Astrocyte of the hippocampus (primary cell): ENCODE measurements at regions not wholly inside any gene's neighbourhood (a gene's known extent, or its start where the extent isn't known, plus 50 kb on each side); places are given as distances from the start of the nearest gene placed in this dataset.
"Not testable (repeated sequence)": the region's sequence is repeated elsewhere in the genome, so short reads cannot be mapped to it uniquely, and the experiment has no call there.

Experiments used
- DNase-seq: peaks from one replicate; pipeline ENCODE4 v3.0.0; 2011; ENCODE audit warnings: low read depth, low spot score

DNA sequence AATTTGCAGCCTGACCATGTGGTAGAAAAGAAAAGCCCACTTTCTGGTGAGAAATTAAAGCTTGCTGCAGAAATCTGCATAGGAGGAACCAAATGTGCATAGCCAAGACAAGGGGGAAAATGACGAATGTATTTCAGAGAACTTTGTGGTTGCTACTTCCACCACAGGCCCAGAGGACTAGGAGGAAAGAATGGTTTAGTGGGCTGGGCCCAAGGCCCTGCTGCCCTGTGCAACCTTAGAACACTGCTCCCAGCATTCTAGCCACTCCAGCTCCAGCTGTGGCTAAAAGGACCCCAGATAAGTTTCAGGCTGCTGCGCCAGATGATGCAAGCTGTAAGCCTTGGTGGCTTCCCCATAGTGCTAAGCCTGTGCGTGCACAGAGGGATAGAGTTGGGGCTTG lies 764.3 kb downstream of the SLC6A15 start:
- no peak for DNase-seq

DNA sequence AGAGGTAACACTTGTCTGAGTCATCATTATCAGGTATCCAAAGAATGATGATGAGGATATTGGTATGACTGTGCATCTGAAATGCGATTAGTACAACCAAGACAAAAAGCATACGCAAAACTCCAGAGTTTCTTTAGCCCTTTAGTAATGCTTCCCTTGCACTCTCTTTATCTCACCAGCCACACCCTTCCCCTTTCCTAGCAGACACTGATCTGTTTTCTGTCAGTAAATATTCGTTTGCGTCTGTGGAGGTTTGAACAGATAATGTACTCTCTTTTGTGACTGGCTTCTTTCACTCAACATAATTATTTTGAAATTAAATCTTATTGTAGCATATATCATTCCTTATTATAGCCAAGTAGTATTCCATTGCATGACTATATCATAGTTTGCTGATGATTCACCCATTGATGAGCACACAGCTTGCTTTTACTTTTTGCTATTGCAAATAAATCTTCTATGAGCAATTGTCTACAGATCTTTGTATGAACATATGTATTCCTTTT lies 775.7 kb downstream of the SLC6A15 start:
- no peak for DNase-seq

DNA sequence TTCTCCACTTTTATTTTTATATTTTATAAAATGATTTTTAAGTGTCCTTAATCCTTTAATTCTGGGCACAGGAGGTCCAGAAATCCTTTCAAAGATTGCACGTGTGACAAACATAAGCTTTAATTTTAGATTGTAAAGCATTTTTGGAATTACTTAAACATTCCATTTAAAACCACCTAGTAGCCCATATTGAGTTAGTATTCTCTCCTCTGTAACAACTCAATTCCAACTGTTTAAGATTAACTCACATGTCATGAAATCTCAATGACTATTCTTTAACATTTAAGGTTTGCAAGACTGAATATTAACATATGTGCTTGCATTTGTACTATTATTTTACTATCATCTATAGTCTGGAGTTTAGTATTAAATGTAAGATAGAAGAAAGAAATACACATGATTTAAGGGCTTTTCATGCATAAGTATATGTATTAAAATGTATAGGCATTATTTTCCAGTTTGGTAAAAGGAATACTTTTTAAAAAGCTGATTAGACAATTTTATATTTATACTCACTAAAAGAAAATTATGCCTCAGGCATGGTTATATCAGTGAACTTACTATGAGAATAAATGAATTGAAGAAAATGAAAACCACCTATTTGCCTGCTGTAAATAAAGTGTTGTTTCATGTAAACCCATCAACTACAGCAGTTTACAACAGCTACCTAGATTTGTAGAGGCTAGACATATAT lies 776.9 kb downstream of the SLC6A15 start:
- no peak for DNase-seq

DNA sequence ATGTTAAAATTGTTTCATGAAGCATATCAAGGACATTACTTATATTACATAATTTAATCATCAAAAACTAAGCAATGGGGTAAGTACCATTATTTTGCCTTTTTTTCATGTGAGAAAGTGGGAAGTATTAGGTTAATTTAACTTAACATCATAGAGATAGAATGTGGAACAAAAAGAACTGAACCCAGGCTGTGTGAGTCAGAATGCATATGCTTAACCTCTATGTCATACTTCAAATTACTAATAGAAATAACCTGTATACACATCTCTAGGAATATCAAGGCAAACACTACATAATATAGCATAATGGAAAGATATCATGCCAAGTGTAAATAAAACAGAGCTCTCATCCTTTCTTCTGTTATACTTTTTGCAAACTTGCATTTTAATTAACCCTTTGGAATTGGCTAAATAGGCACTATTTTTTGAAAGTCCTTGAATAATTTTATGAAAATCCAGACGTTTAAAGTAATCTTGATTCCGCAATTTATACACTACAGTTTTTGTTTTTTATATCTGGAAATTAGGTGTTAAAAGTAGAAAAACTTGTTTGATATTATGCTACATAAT lies 777.7 kb downstream of the SLC6A15 start:
- DNase-seq: no peak

DNA sequence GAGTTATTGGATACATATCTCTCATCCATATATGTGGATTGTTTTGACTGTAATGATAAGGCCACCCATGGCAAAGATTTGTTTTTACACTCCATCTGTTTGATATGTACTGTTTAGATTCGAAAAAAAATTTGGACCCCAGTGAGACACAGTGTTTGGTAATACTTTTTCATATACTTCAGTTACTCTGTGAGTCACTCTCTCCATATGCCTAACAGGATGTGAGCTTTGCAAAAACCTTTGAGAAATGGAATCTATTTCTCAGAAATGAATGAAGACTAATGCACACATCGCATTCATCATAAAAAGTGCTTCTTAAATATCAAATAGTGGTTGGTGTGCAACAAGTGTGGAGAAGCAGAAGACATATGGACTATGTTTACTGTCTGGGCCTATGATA lies 781.5 kb downstream of the SLC6A15 start:
- DNase-seq: no peak

DNA sequence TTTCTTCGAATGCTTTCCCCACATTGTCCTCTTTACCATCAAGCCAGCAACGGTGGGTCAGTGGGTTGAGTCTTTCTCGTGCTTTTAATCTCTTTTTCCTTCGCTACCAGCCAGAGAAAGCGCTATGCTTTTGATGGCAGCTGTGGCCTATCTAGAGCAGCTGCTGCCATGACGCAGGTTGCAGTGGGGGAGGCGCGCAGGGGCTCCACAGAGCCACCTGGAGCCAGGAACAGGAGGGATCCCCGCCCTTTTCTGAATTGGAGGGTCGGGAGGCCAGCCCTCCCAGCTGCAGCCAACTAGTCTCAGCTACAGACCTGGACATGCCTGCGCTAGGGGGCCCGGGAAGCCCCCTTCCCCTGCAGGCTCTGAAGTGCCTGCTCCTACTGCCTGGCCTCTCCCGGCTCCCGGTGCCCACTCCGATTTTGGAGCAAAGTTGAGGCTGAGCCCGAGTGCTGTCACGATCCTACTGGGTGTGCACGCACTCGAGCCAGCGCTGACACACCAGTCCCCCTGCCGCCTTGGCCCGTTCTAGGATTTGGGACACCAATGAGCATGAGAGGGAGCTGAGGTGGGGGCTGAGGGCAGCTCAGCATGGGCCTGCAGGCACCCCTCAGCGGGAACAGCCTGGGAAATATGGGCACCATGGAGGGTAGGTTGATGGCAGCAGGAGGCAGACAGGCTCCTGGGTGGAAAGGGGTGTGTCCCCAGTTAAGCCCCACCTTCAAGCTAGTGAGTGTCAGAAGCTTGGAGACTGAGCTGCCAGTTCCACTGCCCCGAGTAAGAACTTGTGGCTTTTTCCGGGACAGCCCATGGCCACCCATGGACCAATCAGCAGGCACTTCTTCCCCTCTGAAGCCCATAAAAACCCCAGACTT lies 784.2 kb downstream of the SLC6A15 start:
- DNase-seq: no peak

DNA sequence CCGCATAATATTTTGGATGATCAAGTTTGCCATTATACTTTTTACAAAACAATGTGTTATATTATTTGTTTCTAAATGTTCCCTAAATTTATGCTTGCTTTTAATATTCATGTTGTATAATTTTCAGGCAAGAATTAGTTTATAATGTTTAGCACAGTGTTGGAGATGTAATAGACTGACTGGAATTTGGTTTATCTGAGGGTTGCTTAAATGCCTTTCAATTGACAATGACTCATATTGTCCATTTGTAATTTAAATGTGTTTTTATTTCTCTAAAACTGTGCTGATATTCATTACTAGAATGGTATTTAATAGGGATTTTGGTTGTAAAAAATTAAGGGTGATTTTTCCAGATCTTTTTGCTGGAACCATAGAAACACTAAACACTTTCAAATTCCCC lies 788.4 kb downstream of the SLC6A15 start:
- DNase-seq: no peak

DNA sequence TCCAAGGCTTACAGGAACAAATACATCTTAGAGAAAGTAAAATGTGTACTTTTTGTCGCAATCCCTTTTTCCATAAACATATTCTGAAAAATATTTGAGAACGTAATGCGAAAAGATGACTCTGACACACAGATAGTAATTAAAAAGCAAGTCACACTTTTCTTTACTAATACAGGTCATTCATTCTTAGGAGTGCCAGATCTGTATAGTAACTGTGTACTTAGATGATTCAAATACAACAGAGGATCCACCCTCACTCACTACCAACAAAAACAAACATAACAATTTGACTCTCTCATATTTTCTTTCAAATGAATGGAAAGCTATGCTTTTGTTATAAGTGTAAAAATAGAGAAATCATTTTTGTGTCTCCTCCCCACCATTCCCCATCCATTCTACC lies 795.4 kb downstream of the SLC6A15 start:
- DNase-seq: no peak

DNA sequence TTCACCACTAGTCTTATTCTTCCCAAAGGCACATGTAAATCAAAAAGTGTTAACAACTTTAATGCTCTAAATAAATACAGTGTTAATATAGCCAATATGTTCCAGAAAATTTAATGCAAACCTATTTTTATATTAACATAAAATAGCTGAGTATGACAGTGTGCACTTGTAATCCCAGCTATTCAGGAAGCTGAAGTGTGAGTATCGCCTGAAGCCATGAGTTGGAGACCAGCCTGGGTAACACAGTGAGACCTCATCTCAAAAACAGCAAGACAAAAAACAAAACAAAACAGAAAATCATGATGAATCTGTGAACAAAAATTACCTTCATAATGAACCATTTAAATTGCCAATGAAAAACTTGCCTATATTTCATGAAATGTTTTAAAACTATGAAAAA lies 798.9 kb downstream of the SLC6A15 start:
- no peak for DNase-seq

DNA sequence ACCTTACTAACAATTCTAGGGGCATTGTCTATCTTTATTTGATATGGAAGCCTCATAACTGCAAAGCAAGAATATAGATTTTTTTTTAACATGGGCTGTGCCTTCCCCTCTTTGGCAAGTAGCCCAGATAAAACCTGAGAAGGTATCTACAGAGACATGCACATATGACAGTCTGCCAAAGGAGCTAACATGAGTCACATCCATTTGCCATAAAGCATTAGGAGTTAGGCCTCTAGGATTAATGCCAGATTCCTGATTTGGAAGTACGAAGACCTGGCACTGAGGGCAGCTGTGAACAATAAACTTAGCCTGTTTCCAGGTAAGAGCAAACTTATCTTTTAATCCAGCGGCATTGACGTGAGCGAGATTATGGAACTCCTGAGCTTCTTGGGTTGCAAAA lies 808.7 kb downstream of the SLC6A15 start:
- not testable (repeated sequence) for DNase-seq

DNA sequence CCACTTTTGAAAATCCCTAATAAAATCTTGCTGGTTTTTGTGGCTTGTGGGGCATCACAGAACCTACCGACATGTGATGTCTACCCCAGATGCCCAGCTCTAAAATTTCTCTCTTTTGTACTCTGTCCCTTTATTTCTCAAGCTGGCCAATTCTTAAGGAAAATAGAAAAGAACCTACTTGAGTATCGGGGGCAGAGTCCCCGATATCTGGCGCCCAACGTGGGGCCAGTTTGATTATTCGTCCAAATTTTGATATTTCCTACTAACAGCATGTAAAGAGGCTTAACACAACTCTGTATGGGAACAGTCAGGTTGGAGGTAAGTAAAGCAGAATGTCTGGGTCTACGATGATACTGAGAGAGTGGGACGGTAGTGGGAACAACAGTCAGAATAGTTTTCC lies 810.6 kb downstream of the SLC6A15 start:
- DNase-seq: not testable (repeated sequence)

DNA sequence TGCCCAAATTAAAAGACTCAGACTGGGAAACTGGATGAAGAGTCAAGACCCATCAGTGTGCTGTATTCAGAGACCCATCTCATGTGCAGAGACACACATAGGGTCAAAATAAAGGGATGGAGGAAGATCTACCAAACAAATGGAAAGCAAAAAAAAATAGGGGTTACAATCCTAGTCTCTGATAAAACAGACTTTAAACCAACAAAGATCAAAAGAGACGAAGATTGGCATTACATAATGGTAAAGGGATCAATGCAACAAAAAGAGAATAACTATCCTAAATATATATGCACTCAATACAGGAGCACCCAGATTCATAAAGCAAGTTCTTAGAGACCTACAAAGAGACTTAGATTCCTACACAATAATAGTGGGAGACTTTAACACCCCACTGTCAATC lies 813.0 kb downstream of the SLC6A15 start:
- DNase-seq: not testable (repeated sequence)

DNA sequence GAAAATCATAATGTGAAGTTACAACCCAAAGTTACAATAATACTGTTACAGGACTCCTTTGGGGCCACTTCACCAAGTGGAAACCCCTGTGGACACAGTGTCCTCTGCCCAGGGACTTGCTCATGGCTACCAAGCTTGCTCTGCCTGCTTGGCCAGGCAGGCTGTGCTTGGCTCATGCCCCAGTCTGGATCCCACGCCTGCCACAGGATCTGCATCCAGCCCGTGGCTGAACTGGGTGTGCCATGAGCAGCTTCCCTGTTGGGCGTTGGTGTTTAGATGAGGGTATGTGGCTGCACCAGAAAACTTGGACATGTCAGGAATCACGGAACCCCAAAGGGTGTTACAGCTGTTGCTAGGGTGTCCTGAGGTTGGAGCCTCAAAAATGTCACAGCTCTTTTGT lies 820.9 kb downstream of the SLC6A15 start:
- DNase-seq: no peak

DNA sequence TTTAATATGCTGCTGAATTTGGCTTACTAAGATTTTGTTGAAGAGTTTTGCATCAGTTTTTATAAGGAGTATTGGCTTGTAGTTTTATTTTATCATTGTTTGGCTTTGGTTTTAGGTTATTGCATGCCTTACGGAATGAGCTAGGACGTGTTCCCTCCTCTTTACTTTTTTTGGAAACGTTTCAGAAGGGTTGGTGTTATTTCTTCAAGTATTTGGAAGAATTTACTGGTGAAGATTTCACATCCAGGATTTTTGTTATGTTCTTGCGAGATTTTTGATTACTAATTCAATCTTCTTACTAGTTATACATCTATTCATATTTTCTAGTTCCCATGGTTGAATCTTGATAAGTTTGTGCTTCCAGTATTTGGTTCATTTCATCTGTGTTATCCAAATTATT lies 823.2 kb downstream of the SLC6A15 start:
- no peak for DNase-seq

DNA sequence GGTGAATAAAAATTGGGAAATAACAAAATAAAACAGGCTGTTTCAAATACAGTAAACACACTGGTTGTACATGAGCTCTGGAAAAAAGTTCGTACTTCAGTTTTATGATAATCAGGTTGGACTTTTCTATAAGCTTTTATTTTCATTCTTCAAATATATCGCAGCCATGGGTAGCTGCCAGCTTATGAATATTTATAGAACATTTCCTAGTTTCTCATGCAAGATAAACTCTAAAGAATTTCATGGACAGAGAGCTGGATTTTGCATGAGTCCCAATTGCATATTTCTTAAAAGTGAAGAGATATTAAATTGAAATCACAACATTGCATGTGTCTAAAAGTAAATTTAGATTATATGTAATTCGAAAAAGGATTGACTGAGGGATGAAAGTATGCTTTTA lies 827.6 kb downstream of the SLC6A15 start:
- peak; percentile 1 for DNase-seq

DNA sequence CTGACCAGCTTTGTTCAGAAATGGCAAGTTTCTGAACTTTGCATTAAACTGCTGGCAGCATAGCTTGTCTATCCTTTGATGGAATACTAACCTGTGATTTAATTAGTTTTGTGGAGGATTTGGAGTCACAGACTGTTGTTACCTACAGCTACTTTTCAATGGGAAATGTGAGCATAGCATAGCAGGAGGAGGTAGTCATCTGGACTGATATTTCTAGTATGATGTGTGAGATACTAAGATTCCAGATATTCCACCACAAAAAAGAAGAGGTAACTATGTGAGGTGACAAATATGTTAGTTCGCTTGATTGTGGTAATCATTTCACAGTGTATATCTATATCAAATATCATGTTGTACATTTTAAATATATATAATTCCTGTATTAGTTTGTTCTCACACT lies 833.0 kb downstream of the SLC6A15 start:
- peak; percentile 1 for DNase-seq

DNA sequence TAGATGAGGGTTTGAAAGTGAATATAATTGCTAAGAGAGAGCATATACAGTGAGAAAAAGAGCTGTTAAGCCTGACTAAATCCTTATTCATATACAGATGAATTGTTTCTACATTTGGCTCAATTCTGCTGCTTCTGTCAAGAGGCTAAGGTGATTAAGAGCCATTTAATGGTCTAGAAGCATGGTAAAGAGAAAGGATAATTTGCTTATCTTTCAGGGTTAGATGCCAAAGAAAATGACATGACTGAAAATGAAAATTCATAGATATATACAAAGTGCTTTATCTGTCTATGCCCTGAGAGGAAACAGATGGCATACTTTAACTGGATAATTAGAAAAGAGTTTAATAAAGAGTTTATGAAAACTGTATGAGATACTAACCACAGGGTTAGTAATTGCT lies 834.9 kb downstream of the SLC6A15 start:
- no peak for DNase-seq

DNA sequence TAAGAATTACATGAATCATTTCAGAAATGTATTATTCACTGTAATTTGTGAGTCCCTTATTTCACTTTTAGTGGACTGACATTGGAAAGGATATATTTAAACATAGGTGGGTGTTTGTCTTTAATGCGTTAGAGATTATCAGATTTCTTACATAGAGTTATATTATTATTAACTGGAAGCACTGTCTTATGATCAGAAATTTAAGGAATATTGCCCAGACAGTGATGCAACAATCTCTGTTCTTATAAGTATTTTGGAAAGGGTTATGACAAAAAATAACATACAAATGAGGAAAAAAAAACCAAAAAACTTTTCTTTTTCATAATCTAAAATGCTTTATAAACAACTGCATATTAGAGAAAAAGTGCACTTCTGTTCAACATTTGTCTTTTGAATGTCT lies 836.6 kb downstream of the SLC6A15 start:
- DNase-seq: no peak

DNA sequence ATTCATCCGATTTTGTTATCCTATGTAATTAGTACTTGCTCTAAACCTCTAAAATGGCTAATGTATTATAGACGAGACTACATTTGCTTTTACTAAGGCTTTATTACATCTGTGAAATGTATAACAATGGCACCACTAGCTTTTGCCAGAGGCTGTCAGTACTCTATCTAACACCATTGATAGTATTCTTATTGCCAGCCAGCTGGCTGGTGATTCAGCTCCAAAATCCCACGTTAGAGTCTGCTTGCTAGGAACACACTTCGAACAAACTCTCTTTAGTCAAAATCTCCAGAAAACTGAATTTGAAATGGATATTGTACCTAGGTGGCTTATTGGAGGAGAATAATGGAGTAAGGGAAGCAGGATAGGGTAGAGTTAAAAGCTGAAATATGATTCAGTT lies 839.2 kb downstream of the SLC6A15 start:
- no peak for DNase-seq

DNA sequence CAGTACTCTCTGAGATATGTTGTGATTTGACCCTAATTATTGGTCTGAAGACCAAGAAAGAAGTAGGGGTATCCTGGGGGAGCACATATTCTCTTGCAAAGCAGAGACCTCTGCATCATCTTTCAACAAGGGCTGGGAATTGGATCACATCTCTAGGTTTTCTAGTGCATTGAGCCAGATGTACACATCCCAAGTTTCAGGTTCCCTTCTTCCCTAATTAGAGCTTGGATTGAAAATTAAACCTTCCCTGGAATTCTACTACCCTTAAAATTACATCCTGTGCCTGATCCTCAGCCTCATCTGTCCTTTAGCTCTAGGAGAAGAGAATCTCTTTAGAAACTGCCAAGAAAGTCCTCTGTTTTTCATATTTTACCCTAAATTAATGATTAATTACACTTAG lies 839.6 kb downstream of the SLC6A15 start:
- no peak for DNase-seq

DNA sequence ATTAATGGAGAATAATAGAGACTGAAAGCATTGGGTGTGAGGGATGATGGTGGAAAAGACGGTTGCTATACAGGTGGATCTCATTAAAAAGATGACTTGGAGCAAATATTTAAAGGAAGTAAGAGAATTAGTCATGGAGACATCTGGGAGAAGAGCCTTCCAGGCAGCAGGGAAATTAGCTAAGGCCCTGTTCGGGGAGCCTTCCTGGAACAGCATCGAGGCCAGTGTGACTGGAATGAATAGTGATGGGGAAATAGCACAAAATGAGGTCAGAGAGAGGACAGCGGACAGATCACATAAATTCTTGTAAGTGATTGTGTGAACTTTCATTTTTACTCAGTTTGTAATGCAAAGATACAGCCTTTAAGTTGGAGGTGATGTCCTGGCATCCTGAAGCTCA lies 842.3 kb downstream of the SLC6A15 start:
- DNase-seq: no peak

DNA sequence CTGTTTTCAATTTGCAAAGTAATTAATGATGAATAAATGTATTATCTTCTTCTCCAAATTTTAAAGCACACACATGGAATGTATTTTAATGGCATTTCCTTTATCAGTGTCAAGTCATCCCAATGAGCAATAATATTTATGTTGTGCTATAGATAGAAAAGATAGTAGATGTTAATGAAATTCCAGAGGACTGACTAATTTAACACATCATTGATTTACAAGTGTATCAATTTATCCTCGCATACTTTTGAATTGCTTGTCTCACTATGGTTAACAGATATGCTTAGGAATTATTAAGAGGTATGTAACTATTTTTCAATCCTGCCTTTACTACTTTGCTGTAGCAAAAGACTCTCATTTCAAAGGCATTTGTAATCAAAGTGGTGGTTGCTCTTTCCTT lies 842.9 kb downstream of the SLC6A15 start:
- DNase-seq: no peak

DNA sequence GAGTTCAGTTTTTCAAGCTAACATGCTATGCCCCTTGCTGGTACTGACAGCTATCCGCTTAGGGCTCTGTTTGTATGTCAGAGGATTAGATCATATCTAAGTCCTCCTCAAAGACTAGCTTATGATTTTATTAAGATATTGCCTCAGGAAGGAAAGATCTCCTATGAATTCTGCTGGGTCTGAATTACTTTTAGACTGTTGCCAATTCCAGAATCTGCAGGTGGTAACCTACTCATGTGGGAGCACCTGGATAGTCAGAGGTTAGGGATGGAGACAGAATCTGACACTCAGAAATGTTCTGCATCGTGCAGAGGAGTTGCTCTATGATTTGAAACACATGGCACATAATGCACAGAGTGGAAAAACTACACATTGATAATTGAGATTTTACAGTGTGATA lies 843.4 kb downstream of the SLC6A15 start:
- no peak for DNase-seq
